ENCODE measurements at regions not wholly inside any gene's neighbourhood (a gene's known extent, or its start where the extent isn't known, plus 50 kb on each side); places are given as distances from the start of the nearest gene placed in this dataset.
"Not testable (repeated sequence)": the region's sequence is repeated elsewhere in the genome, so short reads cannot be mapped to it uniquely, and the experiment has no call there.

- H3K4me3 ChIP-seq (ENCODE audit: low read length in 3 of 3) = no peak overlapping the region
- no peaks in the 10 kb centered on the region for H3K27me3 ChIP-seq (ENCODE audit: control insufficient read depth, insufficient read depth, low read length)
- no peak overlapping the region for H3K27ac ChIP-seq (ENCODE audit: low read depth in 2 of 2, low read length in 2 of 2)
- no peaks in the 10 kb centered on the region for H3K9me3 ChIP-seq (ENCODE audit: control insufficient read depth in 2 of 3, insufficient read depth in 1 of 3, low read length in 3 of 3)
- DNase-seq (no peak), FAIRE-seq (no peak)
- TF ChIP-seq CTCF (IDR thresholded peaks at IDR 0.05; ENCODE audit: borderline replicate concordance, extremely low read depth, insufficient read depth) = no peak
- no peak overlapping the region for H3K9ac ChIP-seq (ENCODE audit: low read length in 3 of 3)
- intact Hi-C loops (cut with DNase I) = no loop called here
- H3K4me1 ChIP-seq (ENCODE audit: control insufficient read depth in 2 of 3, insufficient read depth in 2 of 3, low read depth in 1 of 3, low read length in 3 of 3) = no peaks in the 10 kb centered on the region
- no peaks in the 10 kb centered on the region for H3K36me3 ChIP-seq (ENCODE audit: control insufficient read depth in 2 of 3, insufficient read depth in 3 of 3, low read length in 3 of 3)
These were observed 88.6 kb upstream of the DLGAP1 start for GRCh38 chr18:4543711-4544110.

GRCh38 chr18:4541588-4541987, 86.5 kb upstream of the DLGAP1 start:
- TF ChIP-seq CTCF (IDR thresholded peaks at IDR 0.05; ENCODE audit: borderline replicate concordance, extremely low read depth, insufficient read depth) = no peak
- FAIRE-seq (no peak), DNase-seq (no peak)
- H3K9me3 ChIP-seq (ENCODE audit: control insufficient read depth in 2 of 3, insufficient read depth in 1 of 3, low read length in 3 of 3) = no peaks in the 10 kb centered on the region
- intact Hi-C loops (cut with DNase I) = no loop called here
- no peak overlapping the region for H3K4me3 ChIP-seq (ENCODE audit: low read length in 3 of 3)
- H3K27ac ChIP-seq (ENCODE audit: low read depth in 2 of 2, low read length in 2 of 2) = no peak overlapping the region
- no peaks in the 10 kb centered on the region for H3K36me3 ChIP-seq (ENCODE audit: control insufficient read depth in 2 of 3, insufficient read depth in 3 of 3, low read length in 3 of 3)
- H3K27me3 ChIP-seq (ENCODE audit: control insufficient read depth, insufficient read depth, low read length) = no peaks in the 10 kb centered on the region
- H3K9ac ChIP-seq (ENCODE audit: low read length in 3 of 3) = no peak overlapping the region
- H3K4me1 ChIP-seq (ENCODE audit: control insufficient read depth in 2 of 3, insufficient read depth in 2 of 3, low read depth in 1 of 3, low read length in 3 of 3) = no peaks in the 10 kb centered on the region

- Histone ChIP-seq H3K27me3 (ENCODE audit: control insufficient read depth, insufficient read depth, low read length) (no peaks in the 10 kb centered on the region), H3K9me3 (ENCODE audit: control insufficient read depth in 2 of 3, insufficient read depth in 1 of 3, low read length in 3 of 3) (no peaks in the 10 kb centered on the region), H3K4me1 (ENCODE audit: control insufficient read depth in 2 of 3, insufficient read depth in 2 of 3, low read depth in 1 of 3, low read length in 3 of 3) (no peaks in the 10 kb centered on the region), H3K27ac (ENCODE audit: low read depth in 2 of 2, low read length in 2 of 2) (no peak overlapping the region), H3K9ac (ENCODE audit: low read length in 3 of 3) (no peak overlapping the region), H3K4me3 (ENCODE audit: low read length in 3 of 3) (no peak overlapping the region), H3K36me3 (ENCODE audit: control insufficient read depth in 2 of 3, insufficient read depth in 3 of 3, low read length in 3 of 3) (no peaks in the 10 kb centered on the region)
- no peak for TF ChIP-seq CTCF (IDR thresholded peaks at IDR 0.05; ENCODE audit: borderline replicate concordance, extremely low read depth, insufficient read depth)
- no peak for DNase-seq
- intact Hi-C loops (cut with DNase I) = no loop called here
- FAIRE-seq = no peak
These were observed 81.3 kb upstream of the DLGAP1 start for GRCh38 chr18:4536447-4536846.

- no peak overlapping the region for H3K27ac ChIP-seq (ENCODE audit: low read depth in 2 of 2, low read length in 2 of 2)
- FAIRE-seq (no peak), DNase-seq (no peak)
- H3K4me3 ChIP-seq (ENCODE audit: low read length in 3 of 3) = no peak overlapping the region
- H3K9me3 ChIP-seq (ENCODE audit: control insufficient read depth in 2 of 3, insufficient read depth in 1 of 3, low read length in 3 of 3) = no peaks in the 10 kb centered on the region
- no peaks in the 10 kb centered on the region for H3K4me1 ChIP-seq (ENCODE audit: control insufficient read depth in 2 of 3, insufficient read depth in 2 of 3, low read depth in 1 of 3, low read length in 3 of 3)
- H3K36me3 ChIP-seq (ENCODE audit: control insufficient read depth in 2 of 3, insufficient read depth in 3 of 3, low read length in 3 of 3) = no peaks in the 10 kb centered on the region
- no peak overlapping the region for H3K9ac ChIP-seq (ENCODE audit: low read length in 3 of 3)
- no peaks in the 10 kb centered on the region for H3K27me3 ChIP-seq (ENCODE audit: control insufficient read depth, insufficient read depth, low read length)
- TF ChIP-seq CTCF (IDR thresholded peaks at IDR 0.05; ENCODE audit: borderline replicate concordance, extremely low read depth, insufficient read depth) = no peak
- intact Hi-C loops (cut with DNase I) = no loop called here
These were observed 73.3 kb upstream of the DLGAP1 start for GRCh38 chr18:4528405-4528804.

- H3K9me3 ChIP-seq (ENCODE audit: control insufficient read depth in 2 of 3, insufficient read depth in 1 of 3, low read length in 3 of 3); H3K9ac ChIP-seq (ENCODE audit: low read length in 3 of 3); H3K4me3 ChIP-seq (ENCODE audit: low read length in 3 of 3); DNase-seq; FAIRE-seq; H3K4me1 ChIP-seq (ENCODE audit: control insufficient read depth in 2 of 3, insufficient read depth in 2 of 3, low read depth in 1 of 3, low read length in 3 of 3); H3K27ac ChIP-seq (ENCODE audit: low read depth in 2 of 2, low read length in 2 of 2); intact Hi-C loops (cut with DNase I); H3K36me3 ChIP-seq (ENCODE audit: control insufficient read depth in 2 of 3, insufficient read depth in 3 of 3, low read length in 3 of 3); H3K27me3 ChIP-seq (ENCODE audit: control insufficient read depth, insufficient read depth, low read length): not testable (repeated sequence)
These were observed 72.7 kb upstream of the DLGAP1 start for GRCh38 chr18:4527826-4528225.
